Transverse colon (tissue), 4 donors: ENCODE measurements at regions not wholly inside any gene's neighbourhood (a gene's known extent, or its start where the extent isn't known, plus 50 kb on each side); places are given as distances from the start of the nearest gene placed in this dataset.
"Not testable (repeated sequence)": the region's sequence is repeated elsewhere in the genome, so short reads cannot be mapped to it uniquely, and the experiment has no call there.

Experiments
- DNase-seq: peaks from one replicate; pipeline ENCODE4 v3.0.0-alpha.2; 2019
- H3K27ac ChIP-seq, 4 donors: fragments of 200-600 bp; sonication (generic); 2 replicates each; pipeline ENCODE4 v1.5.1; 2016 to 2018; ENCODE audit warnings: inconsistent platforms in 4 of 4
- H3K27me3 ChIP-seq: fragments of 200-600 bp; sonication (generic); 2 replicates; pipeline ENCODE4 v1.5.1; 2017; ENCODE audit warnings: inconsistent platforms
- H3K36me3 ChIP-seq, 4 donors: fragments of 200-600 bp; sonication (generic); 2 replicates each; pipeline ENCODE4 v1.5.1; 2017 to 2019; ENCODE audit warnings: inconsistent platforms in 4 of 4
- H3K4me1 ChIP-seq, 4 donors: fragments of 200-600 bp; sonication (generic); 2 replicates each; pipeline ENCODE4 v1.5.1; 2017 to 2020; ENCODE audit warnings: inconsistent platforms in 4 of 4
- H3K4me3 ChIP-seq, 4 donors: fragments of 200-600 bp; sonication (generic); 1 replicate in 1 of 4; 2 replicates in 3 of 4; pipeline versions ENCODE4 v1.5.1 to v1.6.1; 2017 to 2019; ENCODE audit warnings: inconsistent platforms in 4 of 4
- H3K9me3 ChIP-seq, 2 donors: fragments of 200-600 bp; sonication (generic); 2 replicates each; pipeline ENCODE4 v1.5.1; 2017 to 2019; ENCODE audit warnings: inconsistent platforms in 2 of 2
- EP300 ChIP-seq: sonication (generic); formaldehyde crosslinking; IDR thresholded peaks from one replicate; pipeline ENCODE4 v1.6.1; 2017; ENCODE audit warnings: antibody characterized with exemption, low read depth
- POLR2A ChIP-seq: fragments of 450-650 bp; IDR thresholded peaks from one replicate; pipeline ENCODE4 v1.6.1; 2016; ENCODE audit warnings: antibody characterized with exemption, mild to moderate bottlenecking, moderate library complexity
- POLR2AphosphoS5 ChIP-seq, 3 donors: sonication (generic); formaldehyde crosslinking; IDR thresholded peaks; one replicate each; pipeline ENCODE4 v1.6.1; 2016; ENCODE audit warnings: antibody characterized with exemption in 3 of 3
- WGBS, 2 donors: methylation state at CpG; one replicate each; pipeline ENCODE4 v1.1.5; 2018; ENCODE audit warnings: low coverage in 1 of 2; 5-methylcytosine and 5-hydroxymethylcytosine counted together
- in situ Hi-C, 4 donors: fragments of 200-750 bp; cut with MboI; loops; one replicate each; pipeline versions ENCODE4 v1.15.0 to v1.15.1; 2017; ENCODE audit warnings: low sequenced_read_pairs in 3 of 4, low pct_ligation_motif_present in 1 of 4, low pct_unique_long_range_greater_than_20kb in 1 of 4
- intact Hi-C: fragments of 100-400 bp; cut with DNase I; formaldehyde crosslinking; loops from one replicate; pipeline ENCODE4 v1.15.1; 2023; ENCODE audit warnings: low total_unique reads
- TF ChIP-seq, protein P1 (sequence below), 5 experiments: fragments of 200-600 bp in 3 of 5; fragments of 450-650 bp in 2 of 5; sonication (generic) in 3 of 5; IDR thresholded peaks; 1 replicate in 2 of 5; 2 replicates in 3 of 5; pipeline ENCODE4 v1.5.1; 2016 to 2017; ENCODE audit warnings: antibody characterized with exemption in 5 of 5, inconsistent platforms in 3 of 5, mild to moderate bottlenecking in 2 of 5, moderate library complexity in 1 of 5

DNA sequence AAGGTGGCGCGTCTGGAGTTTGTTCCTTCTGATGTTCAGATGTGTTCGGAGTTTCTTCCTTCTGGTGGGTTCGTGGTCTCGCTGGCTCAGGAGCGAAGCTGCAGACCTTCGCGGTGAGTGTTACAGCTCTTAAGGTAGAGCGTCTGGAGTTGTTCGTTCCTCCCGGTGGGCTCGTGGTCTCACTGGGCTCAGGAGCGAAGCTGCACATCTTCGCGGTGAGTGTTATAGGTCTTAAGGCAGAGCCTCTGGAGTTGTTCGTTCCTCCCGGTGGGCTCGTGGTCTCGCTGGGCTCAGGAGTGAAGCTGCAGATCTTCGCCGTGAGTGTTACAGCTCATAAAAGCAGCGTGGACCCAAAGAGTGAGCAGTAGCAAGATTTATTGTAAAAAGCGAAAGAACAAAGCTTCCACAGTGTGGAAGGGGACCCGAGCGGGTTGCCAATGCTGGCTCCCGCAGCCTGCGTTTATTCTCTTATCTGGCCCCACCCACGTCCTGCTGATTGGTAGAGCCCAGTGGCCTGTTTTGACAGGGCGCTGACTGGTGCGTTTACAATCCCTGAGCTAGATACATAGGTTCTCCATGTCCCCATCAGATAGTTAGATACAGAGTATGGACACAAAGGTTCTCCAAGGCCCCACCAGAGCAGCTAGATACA is 322.5 kb upstream of the KCND2 start:
- H3K27ac ChIP-seq, H3K4me3 ChIP-seq, H3K27me3 ChIP-seq, in situ Hi-C loops, H3K36me3 ChIP-seq, H3K4me1 ChIP-seq, H3K9me3 ChIP-seq, DNase-seq: not testable (repeated sequence)
- WGBS, 2 donors = 91 to 100% methylated on average over 1 to 30 of the region's 30 CpGs
- intact Hi-C loops = loop anchor here (5.0 kb wide), 1 partner anchor 832 kb away; no protein-coding TSS in a partner anchor

DNA sequence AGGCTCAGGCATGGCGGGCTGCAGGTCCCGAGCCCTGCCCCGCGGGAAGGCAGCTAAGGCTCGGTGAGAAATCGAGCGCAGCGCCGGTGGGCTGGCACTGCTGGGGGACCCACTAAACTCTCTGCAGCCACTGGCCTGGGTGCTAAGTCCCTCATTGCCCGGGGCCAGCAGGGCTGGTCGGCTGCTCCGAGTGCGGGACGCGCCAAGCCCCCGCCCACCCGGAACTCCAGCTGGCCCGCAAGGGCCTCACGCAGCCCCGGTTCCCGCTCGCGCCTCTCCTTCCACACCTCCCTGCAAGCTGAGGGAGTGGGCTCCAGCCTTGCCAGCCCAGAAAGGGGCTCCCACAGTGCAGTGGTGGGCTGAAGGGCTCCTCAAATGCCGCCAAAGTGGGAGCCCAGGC is 321.4 kb upstream of the KCND2 start:
- H3K27me3 ChIP-seq, DNase-seq, H3K4me3 ChIP-seq, H3K27ac ChIP-seq, H3K9me3 ChIP-seq, H3K36me3 ChIP-seq, in situ Hi-C loops, H3K4me1 ChIP-seq: not testable (repeated sequence)
- whole genome bisulfite sequencing, 2 donors = 100% methylated on average over 23 of the region's 24 CpGs; no CpG with 5 or more reads in 1 of the 2 donors
- intact Hi-C loops = loop anchor here (5.0 kb wide), 1 partner anchor 831 kb away; no protein-coding TSS in a partner anchor

DNA sequence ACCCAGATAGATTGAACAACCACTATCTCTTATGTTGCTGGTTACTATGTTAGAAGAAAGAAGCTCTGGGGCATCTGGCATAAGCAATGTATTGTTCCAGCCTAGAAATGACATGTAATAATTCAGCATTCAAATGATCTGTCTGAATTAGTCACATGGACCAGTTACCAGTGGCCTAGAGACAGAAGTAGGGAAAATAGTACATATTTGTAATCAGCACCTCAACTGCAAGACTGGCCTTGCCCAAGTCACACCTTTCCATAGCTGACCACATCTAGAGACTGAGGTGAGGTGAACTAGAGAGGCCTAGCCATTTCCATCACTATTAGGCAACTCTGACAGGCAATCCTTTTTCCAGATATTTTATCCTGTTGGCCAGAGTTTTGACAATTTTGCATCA is 315.6 kb upstream of the KCND2 start:
- Histone ChIP-seq H3K27me3 (no peaks in the 10 kb centered on the region), H3K9me3 (no peaks in the 10 kb centered on the region), H3K4me1 (no peaks in the 10 kb centered on the region), H3K4me3 (no peak overlapping the region), H3K36me3 (no peaks in the 10 kb centered on the region), H3K27ac (no peak overlapping the region)
- TF ChIP-seq POLR2AphosphoS5 (IDR thresholded peaks at IDR 0.05) = no peak
- no peak for TF ChIP-seq EP300
- TF ChIP-seq, protein P1, sequence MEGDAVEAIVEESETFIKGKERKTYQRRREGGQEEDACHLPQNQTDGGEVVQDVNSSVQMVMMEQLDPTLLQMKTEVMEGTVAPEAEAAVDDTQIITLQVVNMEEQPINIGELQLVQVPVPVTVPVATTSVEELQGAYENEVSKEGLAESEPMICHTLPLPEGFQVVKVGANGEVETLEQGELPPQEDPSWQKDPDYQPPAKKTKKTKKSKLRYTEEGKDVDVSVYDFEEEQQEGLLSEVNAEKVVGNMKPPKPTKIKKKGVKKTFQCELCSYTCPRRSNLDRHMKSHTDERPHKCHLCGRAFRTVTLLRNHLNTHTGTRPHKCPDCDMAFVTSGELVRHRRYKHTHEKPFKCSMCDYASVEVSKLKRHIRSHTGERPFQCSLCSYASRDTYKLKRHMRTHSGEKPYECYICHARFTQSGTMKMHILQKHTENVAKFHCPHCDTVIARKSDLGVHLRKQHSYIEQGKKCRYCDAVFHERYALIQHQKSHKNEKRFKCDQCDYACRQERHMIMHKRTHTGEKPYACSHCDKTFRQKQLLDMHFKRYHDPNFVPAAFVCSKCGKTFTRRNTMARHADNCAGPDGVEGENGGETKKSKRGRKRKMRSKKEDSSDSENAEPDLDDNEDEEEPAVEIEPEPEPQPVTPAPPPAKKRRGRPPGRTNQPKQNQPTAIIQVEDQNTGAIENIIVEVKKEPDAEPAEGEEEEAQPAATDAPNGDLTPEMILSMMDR (IDR thresholded peaks at IDR 0.05) = no peak
- no peak for TF ChIP-seq POLR2A
- intact Hi-C loops (no loop called here), in situ Hi-C loops (no loop called here)
- DNase-seq = no peak

DNA sequence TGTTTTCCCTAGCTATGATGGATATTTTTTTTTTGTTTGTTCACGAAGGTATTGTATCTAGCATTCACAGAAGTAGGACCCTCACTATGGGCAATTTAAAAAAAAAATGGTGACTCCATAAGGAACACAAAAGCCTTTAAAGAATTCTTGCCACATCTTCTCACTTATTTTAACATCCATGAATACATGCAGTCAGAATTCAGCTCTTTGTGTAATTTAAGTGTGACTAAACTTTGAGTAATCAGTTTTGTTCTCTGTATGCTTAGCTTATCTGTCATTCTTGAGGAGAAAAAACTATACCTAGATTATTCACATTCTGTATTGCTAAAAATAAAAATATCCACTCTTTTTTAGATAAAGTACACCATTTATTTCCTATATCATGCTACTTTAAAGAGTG is 313.2 kb upstream of the KCND2 start:
- H3K9me3 ChIP-seq = no peaks in the 10 kb centered on the region
- intact Hi-C loops = no loop called here
- no peak overlapping the region for H3K27ac ChIP-seq
- H3K36me3 ChIP-seq = no peaks in the 10 kb centered on the region
- DNase-seq = no peak
- TF ChIP-seq POLR2A = no peak
- no peaks in the 10 kb centered on the region for H3K27me3 ChIP-seq
- H3K4me1 ChIP-seq = no peaks in the 10 kb centered on the region
- in situ Hi-C loops = no loop called here
- H3K4me3 ChIP-seq = no peak overlapping the region
- WGBS, 2 donors = 70 to 83% methylated on average over 1 of the region's 1 CpG

DNA sequence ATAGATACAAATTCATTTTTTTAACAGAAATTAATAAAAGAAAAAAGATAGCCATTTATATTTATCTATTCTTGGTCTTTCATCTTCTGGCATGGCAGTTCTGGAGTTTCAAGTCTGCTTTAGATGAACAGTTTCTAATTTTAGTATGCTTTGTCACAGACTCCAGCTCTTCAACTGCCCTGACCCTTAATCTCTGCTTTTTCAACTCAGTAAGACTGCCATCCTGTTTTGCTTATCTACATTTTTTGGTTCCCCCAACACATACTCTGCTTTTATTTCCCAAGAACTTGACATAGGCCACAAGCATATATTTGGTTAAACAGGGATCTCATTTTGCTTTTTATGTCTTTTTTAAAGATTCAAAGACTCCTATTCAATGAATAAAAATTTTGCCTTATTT is 309.3 kb upstream of the KCND2 start:
- H3K27me3 ChIP-seq = no peaks in the 10 kb centered on the region
- no peaks in the 10 kb centered on the region for H3K4me1 ChIP-seq
- TF ChIP-seq POLR2AphosphoS5 (IDR thresholded peaks at IDR 0.05) (no peak), POLR2A (no peak)
- TF ChIP-seq, protein P1 (IDR thresholded peaks at IDR 0.05) = no peak
- intact Hi-C loops = no loop called here
- H3K4me3 ChIP-seq = no peak overlapping the region
- H3K9me3 ChIP-seq = no peaks in the 10 kb centered on the region
- H3K36me3 ChIP-seq = no peaks in the 10 kb centered on the region
- no peak for DNase-seq
- H3K27ac ChIP-seq = no peak overlapping the region
- in situ Hi-C loops = no loop called here

DNA sequence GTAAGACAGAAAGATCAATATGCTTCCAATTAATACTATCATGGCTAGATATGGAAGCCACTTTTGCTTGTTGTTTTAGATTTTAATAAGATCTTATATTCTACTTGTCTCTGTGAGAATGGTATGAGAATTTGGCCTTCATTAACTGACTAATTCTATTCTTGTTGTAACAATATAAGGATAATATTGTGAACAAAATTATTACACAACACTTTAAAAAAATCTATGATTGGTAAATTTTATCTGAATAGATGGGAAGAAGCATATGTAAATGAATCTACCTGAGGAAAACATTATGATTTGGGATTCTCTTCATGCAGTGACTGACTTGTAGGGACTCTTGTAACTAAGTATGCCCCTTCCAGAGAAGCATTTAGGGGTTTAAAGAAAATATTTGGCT is 308.9 kb upstream of the KCND2 start:
- no peak for DNase-seq

More for the DNA sequence above, 308.9 kb upstream of the KCND2 start:
- intact Hi-C loops (no loop called here), in situ Hi-C loops (no loop called here)
- Histone ChIP-seq H3K36me3 (no peaks in the 10 kb centered on the region), H3K4me1 (no peaks in the 10 kb centered on the region), H3K27ac (no peak overlapping the region), H3K9me3 (no peaks in the 10 kb centered on the region), H3K27me3 (no peaks in the 10 kb centered on the region), H3K4me3 (no peak overlapping the region)
- TF ChIP-seq POLR2AphosphoS5 (IDR thresholded peaks at IDR 0.05) = no peak
- no peak for TF ChIP-seq POLR2A
